ENCODE measurements at regions not wholly inside any gene's neighbourhood (a gene's known extent, or its start where the extent isn't known, plus 50 kb on each side); places are given as distances from the start of the nearest gene placed in this dataset.

DNA sequence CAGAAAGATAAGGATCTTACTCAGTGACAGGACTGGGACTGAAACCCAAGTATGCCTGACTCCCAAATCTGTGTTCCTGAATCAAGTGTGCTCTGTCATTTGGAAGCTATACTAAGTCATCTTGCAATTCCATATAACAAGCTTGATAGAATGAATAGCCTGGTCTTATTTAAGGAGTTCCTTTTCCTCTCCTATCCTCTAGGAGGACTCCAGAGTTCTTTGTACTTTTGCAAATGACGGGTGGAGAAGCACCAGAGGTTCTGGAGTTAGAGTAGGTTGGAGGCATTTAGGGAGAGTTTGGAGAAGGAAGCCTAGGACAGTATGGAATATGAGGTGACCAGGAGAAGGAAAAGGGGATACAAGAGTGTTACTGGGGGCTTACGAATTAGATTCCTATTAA, 92.9 kb upstream of the RCN1 start:
- TF ChIP-seq, protein P1, sequence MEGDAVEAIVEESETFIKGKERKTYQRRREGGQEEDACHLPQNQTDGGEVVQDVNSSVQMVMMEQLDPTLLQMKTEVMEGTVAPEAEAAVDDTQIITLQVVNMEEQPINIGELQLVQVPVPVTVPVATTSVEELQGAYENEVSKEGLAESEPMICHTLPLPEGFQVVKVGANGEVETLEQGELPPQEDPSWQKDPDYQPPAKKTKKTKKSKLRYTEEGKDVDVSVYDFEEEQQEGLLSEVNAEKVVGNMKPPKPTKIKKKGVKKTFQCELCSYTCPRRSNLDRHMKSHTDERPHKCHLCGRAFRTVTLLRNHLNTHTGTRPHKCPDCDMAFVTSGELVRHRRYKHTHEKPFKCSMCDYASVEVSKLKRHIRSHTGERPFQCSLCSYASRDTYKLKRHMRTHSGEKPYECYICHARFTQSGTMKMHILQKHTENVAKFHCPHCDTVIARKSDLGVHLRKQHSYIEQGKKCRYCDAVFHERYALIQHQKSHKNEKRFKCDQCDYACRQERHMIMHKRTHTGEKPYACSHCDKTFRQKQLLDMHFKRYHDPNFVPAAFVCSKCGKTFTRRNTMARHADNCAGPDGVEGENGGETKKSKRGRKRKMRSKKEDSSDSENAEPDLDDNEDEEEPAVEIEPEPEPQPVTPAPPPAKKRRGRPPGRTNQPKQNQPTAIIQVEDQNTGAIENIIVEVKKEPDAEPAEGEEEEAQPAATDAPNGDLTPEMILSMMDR (IDR thresholded peaks at IDR 0.05) = no peak
- no peaks in the 10 kb centered on the region for H3K9me3 ChIP-seq
- H3K4me3 ChIP-seq = no peak overlapping the region
- H3K4me1 ChIP-seq = no peaks in the 10 kb centered on the region
- no peaks in the 10 kb centered on the region for H3K36me3 ChIP-seq
- no peak for DNase-seq (ENCODE audit: low spot score)
- H3K27me3 ChIP-seq = no peaks in the 10 kb centered on the region
- H3K27ac ChIP-seq = no peak overlapping the region

DNA sequence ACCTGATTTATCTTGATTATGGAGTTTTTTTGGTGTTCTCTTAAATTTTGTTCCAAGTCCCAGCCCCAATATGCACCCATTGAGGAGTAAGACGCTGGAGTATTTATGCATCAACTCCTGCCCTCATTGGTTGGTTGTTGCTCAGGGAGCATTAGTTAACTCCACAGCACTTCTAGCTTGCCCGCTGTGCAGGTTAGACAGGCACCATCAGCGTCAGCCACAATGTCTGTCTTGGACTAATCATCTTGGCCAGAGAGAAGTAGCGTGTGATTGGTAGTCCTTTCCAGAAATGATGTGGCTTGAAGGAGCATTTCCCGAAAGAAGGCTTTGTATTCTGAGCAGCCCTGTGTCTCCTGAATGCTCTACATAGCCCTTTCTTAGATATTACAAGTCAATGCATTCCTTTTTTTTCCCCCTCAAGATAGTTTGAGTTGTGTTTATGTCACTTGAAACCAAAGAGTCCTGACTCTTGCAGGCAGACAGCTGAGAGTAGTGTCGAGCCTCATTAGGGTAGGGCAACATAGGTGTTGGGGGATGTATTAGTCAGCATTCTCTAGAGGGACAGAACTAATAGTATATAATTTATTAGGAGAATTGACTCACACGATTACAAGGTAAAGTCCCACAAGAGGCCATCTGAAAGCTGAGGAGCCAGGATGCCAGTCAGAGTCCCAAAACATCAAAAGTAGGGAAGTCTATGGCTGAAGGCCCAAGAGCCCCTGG, 94.6 kb upstream of the RCN1 start:
- no peaks in the 10 kb centered on the region for H3K4me1 ChIP-seq
- H3K9me3 ChIP-seq = no peaks in the 10 kb centered on the region
- no peaks in the 10 kb centered on the region for H3K36me3 ChIP-seq
- no peaks in the 10 kb centered on the region for H3K27me3 ChIP-seq
- DNase-seq (ENCODE audit: low spot score) = no peak
- no peak overlapping the region for H3K27ac ChIP-seq
- TF ChIP-seq, protein P1 (IDR thresholded peaks at IDR 0.05) = no peak
- H3K4me3 ChIP-seq = no peak overlapping the region

DNA sequence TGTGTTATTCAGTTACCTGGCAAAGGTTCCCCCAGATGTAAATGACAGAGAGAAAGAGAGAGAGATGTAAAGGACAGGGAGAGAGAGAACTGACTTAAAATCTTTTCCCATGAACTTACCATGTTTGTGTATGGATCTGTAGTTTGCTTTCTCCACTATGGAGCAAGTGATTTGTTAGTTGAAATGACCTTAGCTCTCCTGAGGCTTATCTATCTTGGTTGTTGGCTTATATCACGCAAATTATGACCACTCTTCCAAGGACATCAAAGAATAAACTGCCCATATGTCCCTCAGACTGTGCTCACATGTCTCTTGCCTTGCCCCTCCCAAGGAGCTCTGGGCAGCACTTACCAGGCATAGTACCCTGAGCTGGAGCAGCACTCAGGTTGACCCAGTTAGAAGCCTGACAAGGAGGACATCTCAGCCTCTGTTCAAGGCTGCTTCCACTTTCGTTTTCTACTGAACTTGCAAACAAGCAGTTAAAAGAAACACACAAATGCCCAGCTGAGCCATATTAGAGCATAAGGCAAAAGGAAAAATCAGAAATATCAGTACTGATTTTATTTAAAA, 95.3 kb upstream of the RCN1 start:
- Histone ChIP-seq H3K36me3 (no peaks in the 10 kb centered on the region), H3K9me3 (no peaks in the 10 kb centered on the region), H3K27ac (no peak overlapping the region), H3K4me1 (no peaks in the 10 kb centered on the region), H3K4me3 (no peak overlapping the region), H3K27me3 (no peaks in the 10 kb centered on the region)
- TF ChIP-seq, protein P1 (IDR thresholded peaks at IDR 0.05) = no peak
- no peak for DNase-seq (ENCODE audit: low spot score)

DNA sequence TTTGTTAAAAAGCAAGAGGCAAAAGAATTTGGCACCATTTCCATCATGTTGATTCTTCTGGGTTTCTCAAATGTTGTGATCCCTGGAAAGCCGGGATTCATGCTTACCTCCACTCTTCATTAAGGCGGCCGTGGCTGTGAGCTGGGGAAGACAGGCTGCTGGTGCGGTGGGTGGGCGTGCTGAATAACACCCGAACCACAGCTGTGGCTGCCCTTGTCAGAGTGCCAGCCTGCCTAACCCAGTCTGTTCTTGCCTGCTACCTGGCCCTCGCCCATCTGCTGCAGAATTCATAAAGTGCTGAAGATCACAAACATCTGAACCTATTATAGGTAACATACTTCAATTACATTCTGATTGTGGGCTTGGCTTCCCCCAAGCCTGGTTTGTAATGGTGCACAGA, 95.8 kb upstream of the RCN1 start:
- Histone ChIP-seq H3K4me3 (no peak overlapping the region), H3K27ac (no peak overlapping the region), H3K4me1 (no peaks in the 10 kb centered on the region), H3K9me3 (no peaks in the 10 kb centered on the region), H3K36me3 (no peaks in the 10 kb centered on the region), H3K27me3 (no peaks in the 10 kb centered on the region)
- TF ChIP-seq, protein P1 (IDR thresholded peaks at IDR 0.05) = no peak
- no peak for DNase-seq (ENCODE audit: low spot score)

DNA sequence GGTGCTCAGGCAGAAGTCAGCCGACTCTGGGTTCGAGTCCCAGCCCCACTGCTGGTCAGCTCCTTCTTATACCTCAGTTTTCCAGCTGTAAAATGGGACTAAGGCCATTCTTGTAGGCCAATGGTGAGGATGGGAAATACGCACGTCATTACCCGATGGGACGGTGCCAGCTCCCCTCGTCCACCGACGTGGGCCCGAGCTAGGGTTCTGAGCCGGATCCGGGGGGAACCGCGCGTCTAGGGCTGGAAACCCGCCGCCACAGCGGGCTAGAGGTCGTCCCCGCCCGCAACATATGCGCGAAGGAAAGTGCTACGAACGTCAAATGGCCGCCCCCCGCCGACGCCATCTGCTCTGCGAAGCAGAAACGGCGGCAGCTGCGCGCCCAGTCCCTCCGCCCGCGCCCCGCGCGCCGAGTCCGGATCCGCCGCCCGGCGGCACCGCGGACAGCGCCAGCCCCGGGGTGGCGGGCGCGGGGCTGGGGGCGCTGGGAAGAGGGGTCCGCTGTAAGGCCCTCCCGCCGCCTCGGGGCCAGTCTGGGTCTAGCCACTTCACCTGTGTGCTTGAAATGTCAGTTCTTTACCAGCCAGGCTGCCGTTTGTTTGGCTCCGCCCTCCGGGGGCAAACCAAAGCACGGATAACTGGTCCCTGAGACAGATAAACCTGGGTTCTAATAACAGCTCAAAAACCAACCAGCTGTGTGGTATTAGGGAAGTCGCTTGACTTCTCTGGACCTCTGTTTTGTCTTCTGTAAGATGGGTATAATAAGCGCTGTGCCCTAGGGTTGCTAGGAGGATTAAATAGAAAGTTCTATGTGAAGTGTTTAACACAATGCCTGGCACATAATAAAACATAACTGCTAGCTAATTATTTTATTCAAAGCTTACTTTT, 103.5 kb upstream of the RCN1 start:
- no peak for DNase-seq (ENCODE audit: low spot score)
- Histone ChIP-seq H3K36me3 (no peaks in the 10 kb centered on the region), H3K4me3 (peak overlapping the region in 1 of 2 donors; percentile 22), H3K4me1 (no peaks in the 10 kb centered on the region), H3K27ac (no peak overlapping the region), H3K9me3 (no peaks in the 10 kb centered on the region), H3K27me3 (peaks cover 0 to 2% of the 10 kb centered on the region in 2 donors)
- TF ChIP-seq, protein P1 (IDR thresholded peaks at IDR 0.05) = no peak

Measured in right atrium auricular region (tissue), 2 donors.